SW 1271 (cell line): ENCODE measurements at regions not wholly inside any gene's neighbourhood (a gene's known extent, or its start where the extent isn't known, plus 50 kb on each side); places are given as distances from the start of the nearest gene placed in this dataset.

Experiments used
- DNase-seq, 2 experiments: peaks; one replicate each; lab custom pipeline; 2025; lab: John Stamatoyannopoulos, UW

GRCh38 chr21:16072737-16073136, 343.0 kb downstream of the USP25 start:
- no peak for DNase-seq

- DNase-seq, result no peak
These were observed 343.8 kb downstream of the USP25 start for GRCh38 chr21:16073586-16073985.

- no peak for DNase-seq
These were observed 345.2 kb downstream of the USP25 start for GRCh38 chr21:16074950-16075489.

GRCh38 chr21:16075649-16076282, 346.0 kb downstream of the USP25 start:
- DNase-seq, result no peak

- no peak for DNase-seq
These were observed 346.7 kb downstream of the USP25 start for GRCh38 chr21:16076465-16076864.

GRCh38 chr21:16078382-16078781, 348.6 kb downstream of the USP25 start:
- DNase-seq, result no peak

GRCh38 chr21:16079830-16080229, 350.0 kb downstream of the USP25 start:
- DNase-seq, result no peak

GRCh38 chr21:16081304-16081703, 351.5 kb downstream of the USP25 start:
- DNase-seq, result no peak

- DNase-seq, result peak in 1 of 2 experiments; percentile 26
These were observed 352.4 kb downstream of the USP25 start for GRCh38 chr21:16082038-16082816.

- no peak for DNase-seq
These were observed 355.1 kb downstream of the USP25 start for GRCh38 chr21:16084776-16085364.

- DNase-seq, result no peak
These were observed 355.6 kb downstream of the USP25 start for GRCh38 chr21:16085421-16085820.

GRCh38 chr21:16086121-16086520, 356.3 kb downstream of the USP25 start:
- no peak for DNase-seq

- no peak for DNase-seq
These were observed 357.2 kb downstream of the USP25 start for GRCh38 chr21:16086936-16087335.

GRCh38 chr21:16087523-16087922, 357.7 kb downstream of the USP25 start:
- DNase-seq, result no peak

GRCh38 chr21:16088056-16088455, 358.3 kb downstream of the USP25 start:
- DNase-seq, result no peak

GRCh38 chr21:16095005-16095404, 365.2 kb downstream of the USP25 start:
- no peak for DNase-seq

GRCh38 chr21:16096988-16097387, 367.2 kb downstream of the USP25 start:
- no peak for DNase-seq

- DNase-seq, result no peak
These were observed 372.3 kb downstream of the USP25 start for GRCh38 chr21:16102113-16102512.

GRCh38 chr21:16108561-16109075, 378.8 kb downstream of the USP25 start:
- no peak for DNase-seq

GRCh38 chr21:16113052-16113715, 383.4 kb downstream of the USP25 start:
- DNase-seq, result no peak

- no peak for DNase-seq
These were observed 385.7 kb downstream of the USP25 start for GRCh38 chr21:16115461-16115860.

GRCh38 chr21:16116069-16116468, 386.3 kb downstream of the USP25 start:
- no peak for DNase-seq
